ENCODE measurements at regions not wholly inside any gene's neighbourhood (a gene's known extent, or its start where the extent isn't known, plus 50 kb on each side); places are given as distances from the start of the nearest gene placed in this dataset.

- Mint-ChIP-seq H3K27me3 (peaks cover 1% of the 10 kb centered on the region), H3K4me1 (no peaks in the 10 kb centered on the region), H3K27ac (no peak overlapping the region), H3K36me3 (no peaks in the 10 kb centered on the region), H3K4me3 (no peak overlapping the region), H3K9me3 (no peaks in the 10 kb centered on the region)
- no peak for DNase-seq (ENCODE audit: low spot score in 2 of 2)
- no peak for ATAC-seq (ENCODE audit: low read depth)
Measured at GRCh38 chr16:80142940-80143339, 397.9 kb upstream of the DYNLRB2 start.

GRCh38 chr16:80142281-80142680, 398.5 kb upstream of the DYNLRB2 start:
- no peaks in the 10 kb centered on the region for H3K36me3 Mint-ChIP-seq
- no peak overlapping the region for H3K27ac Mint-ChIP-seq
- DNase-seq (ENCODE audit: low spot score in 2 of 2), result no peak
- peaks cover 1% of the 10 kb centered on the region for H3K27me3 Mint-ChIP-seq
- H3K4me1 Mint-ChIP-seq, result no peaks in the 10 kb centered on the region
- H3K4me3 Mint-ChIP-seq, result no peak overlapping the region
- no peaks in the 10 kb centered on the region for H3K9me3 Mint-ChIP-seq
- no peak for ATAC-seq (ENCODE audit: low read depth)

GRCh38 chr16:80129791-80130190, 411.0 kb upstream of the DYNLRB2 start:
- no peak for DNase-seq (ENCODE audit: low spot score in 2 of 2)
- no peak overlapping the region for H3K27ac Mint-ChIP-seq

GRCh38 chr16:80125677-80126076, 415.1 kb upstream of the DYNLRB2 start:
- no peaks in the 10 kb centered on the region for H3K4me1 Mint-ChIP-seq
- H3K36me3 Mint-ChIP-seq, result no peaks in the 10 kb centered on the region
- no peaks in the 10 kb centered on the region for H3K27me3 Mint-ChIP-seq
- H3K9me3 Mint-ChIP-seq, result peaks cover 2% of the 10 kb centered on the region
- H3K27ac Mint-ChIP-seq, result no peak overlapping the region
- ATAC-seq (ENCODE audit: low read depth), result no peak
- no peak for DNase-seq (ENCODE audit: low spot score in 2 of 2)
- no peak overlapping the region for H3K4me3 Mint-ChIP-seq

More at GRCh38 chr16:80129791-80130190, 411.0 kb upstream of the DYNLRB2 start:
- Mint-ChIP-seq H3K36me3 (no peaks in the 10 kb centered on the region), H3K27me3 (no peaks in the 10 kb centered on the region), H3K9me3 (no peaks in the 10 kb centered on the region), H3K4me3 (no peak overlapping the region), H3K4me1 (no peaks in the 10 kb centered on the region)
- ATAC-seq (ENCODE audit: low read depth), result no peak

GRCh38 chr16:80123189-80123588, 417.6 kb upstream of the DYNLRB2 start:
- no peaks in the 10 kb centered on the region for H3K36me3 Mint-ChIP-seq
- H3K4me3 Mint-ChIP-seq, result no peak overlapping the region
- H3K27me3 Mint-ChIP-seq, result peaks cover 5% of the 10 kb centered on the region

GRCh38 chr16:80122115-80122514, 418.7 kb upstream of the DYNLRB2 start:
- DNase-seq (ENCODE audit: low spot score in 2 of 2) (no peak), ATAC-seq (ENCODE audit: low read depth) (no peak)
- Mint-ChIP-seq H3K27ac (no peak overlapping the region), H3K4me3 (no peak overlapping the region), H3K27me3 (peaks cover 6% of the 10 kb centered on the region), H3K4me1 (no peaks in the 10 kb centered on the region), H3K9me3 (peaks cover 2% of the 10 kb centered on the region), H3K36me3 (no peaks in the 10 kb centered on the region)

More at GRCh38 chr16:80123189-80123588, 417.6 kb upstream of the DYNLRB2 start:
- Mint-ChIP-seq H3K9me3 (peaks cover 2% of the 10 kb centered on the region), H3K27ac (no peak overlapping the region), H3K4me1 (no peaks in the 10 kb centered on the region)
- ATAC-seq (ENCODE audit: low read depth) (no peak), DNase-seq (ENCODE audit: low spot score in 2 of 2) (no peak)

- Mint-ChIP-seq H3K9me3 (peaks cover 2% of the 10 kb centered on the region), H3K4me3 (no peak overlapping the region), H3K36me3 (no peaks in the 10 kb centered on the region), H3K27ac (no peak overlapping the region), H3K27me3 (peaks cover 6% of the 10 kb centered on the region), H3K4me1 (no peaks in the 10 kb centered on the region)
- ATAC-seq (ENCODE audit: low read depth), result no peak
- no peak for DNase-seq (ENCODE audit: low spot score in 2 of 2)
Measured at GRCh38 chr16:80121522-80121909, 419.3 kb upstream of the DYNLRB2 start.

- no peaks in the 10 kb centered on the region for H3K36me3 Mint-ChIP-seq
Measured at GRCh38 chr16:80120899-80121521, 419.8 kb upstream of the DYNLRB2 start.

GRCh38 chr16:80117556-80118130, 423.1 kb upstream of the DYNLRB2 start:
- peaks cover 6% of the 10 kb centered on the region for H3K27me3 Mint-ChIP-seq
- ATAC-seq (ENCODE audit: low read depth) (no peak), DNase-seq (ENCODE audit: low spot score in 2 of 2) (no peak)
- H3K27ac Mint-ChIP-seq, result no peak overlapping the region
- H3K4me1 Mint-ChIP-seq, result no peaks in the 10 kb centered on the region
- H3K36me3 Mint-ChIP-seq, result no peaks in the 10 kb centered on the region
- H3K4me3 Mint-ChIP-seq, result no peak overlapping the region
- no peaks in the 10 kb centered on the region for H3K9me3 Mint-ChIP-seq

More at GRCh38 chr16:80120899-80121521, 419.8 kb upstream of the DYNLRB2 start:
- H3K27ac Mint-ChIP-seq, result no peak overlapping the region
- H3K27me3 Mint-ChIP-seq, result peaks cover 6% of the 10 kb centered on the region
- H3K4me1 Mint-ChIP-seq, result no peaks in the 10 kb centered on the region
- ATAC-seq (ENCODE audit: low read depth) (no peak), DNase-seq (ENCODE audit: low spot score in 2 of 2) (no peak)
- H3K4me3 Mint-ChIP-seq, result no peak overlapping the region
- H3K9me3 Mint-ChIP-seq, result peaks cover 2% of the 10 kb centered on the region

- no peak for DNase-seq (ENCODE audit: low spot score in 2 of 2)
- ATAC-seq (ENCODE audit: low read depth), result no peak
- H3K36me3 Mint-ChIP-seq, result no peaks in the 10 kb centered on the region
- peaks cover 6% of the 10 kb centered on the region for H3K27me3 Mint-ChIP-seq
- peaks cover under 1% of the 10 kb centered on the region for H3K9me3 Mint-ChIP-seq
- no peak overlapping the region for H3K4me3 Mint-ChIP-seq
- no peaks in the 10 kb centered on the region for H3K4me1 Mint-ChIP-seq
- no peak overlapping the region for H3K27ac Mint-ChIP-seq
Measured at GRCh38 chr16:80116711-80117110, 424.1 kb upstream of the DYNLRB2 start.

GRCh38 chr16:80114699-80115098, 426.1 kb upstream of the DYNLRB2 start:
- Mint-ChIP-seq H3K27ac (no peak overlapping the region), H3K4me1 (no peaks in the 10 kb centered on the region), H3K9me3 (peaks cover 3% of the 10 kb centered on the region), H3K27me3 (peaks cover 10% of the 10 kb centered on the region), H3K4me3 (no peak overlapping the region), H3K36me3 (no peaks in the 10 kb centered on the region)
- no peak for ATAC-seq (ENCODE audit: low read depth)
- DNase-seq (ENCODE audit: low spot score in 2 of 2), result no peak

GRCh38 chr16:80113873-80114574, 426.8 kb upstream of the DYNLRB2 start:
- Mint-ChIP-seq H3K4me3 (no peak overlapping the region), H3K27ac (no peak overlapping the region), H3K36me3 (no peaks in the 10 kb centered on the region), H3K27me3 (peaks cover 7% of the 10 kb centered on the region), H3K9me3 (peaks cover 3% of the 10 kb centered on the region), H3K4me1 (no peaks in the 10 kb centered on the region)
- DNase-seq (ENCODE audit: low spot score in 2 of 2), result no peak
- ATAC-seq (ENCODE audit: low read depth), result no peak

- H3K4me1 Mint-ChIP-seq, result no peaks in the 10 kb centered on the region
- ATAC-seq (ENCODE audit: low read depth), result no peak
Measured at GRCh38 chr16:80109581-80109980, 431.2 kb upstream of the DYNLRB2 start.

GRCh38 chr16:80107900-80108299, 432.9 kb upstream of the DYNLRB2 start:
- H3K9me3 Mint-ChIP-seq, result peaks cover 8% of the 10 kb centered on the region

More at GRCh38 chr16:80109581-80109980, 431.2 kb upstream of the DYNLRB2 start:
- no peak for DNase-seq (ENCODE audit: low spot score in 2 of 2)
- Mint-ChIP-seq H3K9me3 (peaks cover 8% of the 10 kb centered on the region), H3K4me3 (no peak overlapping the region), H3K27ac (no peak overlapping the region), H3K36me3 (no peaks in the 10 kb centered on the region), H3K27me3 (peaks cover 4% of the 10 kb centered on the region)

More at GRCh38 chr16:80107900-80108299, 432.9 kb upstream of the DYNLRB2 start:
- H3K27me3 Mint-ChIP-seq, result peaks cover 6% of the 10 kb centered on the region
- no peaks in the 10 kb centered on the region for H3K36me3 Mint-ChIP-seq
- H3K4me1 Mint-ChIP-seq, result no peaks in the 10 kb centered on the region
- H3K4me3 Mint-ChIP-seq, result no peak overlapping the region
- no peak overlapping the region for H3K27ac Mint-ChIP-seq
- ATAC-seq (ENCODE audit: low read depth) (no peak), DNase-seq (ENCODE audit: low spot score in 2 of 2) (no peak)

Measured in memory B cell (primary cell).